WERI-Rb-1 (cell line): ENCODE measurements at regions not wholly inside any gene's neighbourhood (a gene's known extent, or its start where the extent isn't known, plus 50 kb on each side); places are given as distances from the start of the nearest gene placed in this dataset.
"Not testable (repeated sequence)": the region's sequence is repeated elsewhere in the genome, so short reads cannot be mapped to it uniquely, and the experiment has no call there.

Experiments
- DNase-seq: peaks from one replicate; pipeline ENCODE4 v3.0.0-alpha.2; 2020
- H3K27ac ChIP-seq: fragments of 250-450 bp; sonication (Bioruptor Pico); 2 replicates; pipeline ENCODE4 v1.5.1; 2020; ENCODE audit warnings: mild to moderate bottlenecking, moderate library complexity
- H3K27me3 ChIP-seq: fragments of 250-450 bp; sonication (Bioruptor Pico); 2 replicates; pipeline ENCODE4 v1.5.1; 2021; ENCODE audit warnings: mild to moderate bottlenecking, low read depth, moderate library complexity; ENCODE audit not compliant: insufficient read depth, severe bottlenecking
- H3K36me3 ChIP-seq: fragments of 250-450 bp; sonication (Bioruptor Pico); 2 replicates; pipeline ENCODE4 v1.5.1; 2020; ENCODE audit warnings: mild to moderate bottlenecking, moderate library complexity
- H3K4me3 ChIP-seq: 2 replicates; pipeline ENCODE4 v1.5.1; 2011; ENCODE audit warnings: low read depth, mild to moderate bottlenecking, control low read depth, low read length
- H3K9me3 ChIP-seq: fragments of 250-450 bp; sonication (Bioruptor Pico); 2 replicates; pipeline ENCODE4 v1.5.1; 2021; ENCODE audit warnings: mild to moderate bottlenecking, moderate library complexity; ENCODE audit not compliant: severe bottlenecking
- CTCF ChIP-seq: IDR thresholded peaks from 2 replicates; pipeline ENCODE4 v1.5.1; 2011; ENCODE audit warnings: low read depth, mild to moderate bottlenecking, control low read depth, inconsistent platforms, low read length

GRCh38 chr6:118705544-118706491, 54.4 kb upstream of the CEP85L start:
- no peaks in the 10 kb centered on the region for H3K9me3 ChIP-seq
- no peak for TF ChIP-seq CTCF
- no peak for DNase-seq
- H3K36me3 ChIP-seq = no peaks in the 10 kb centered on the region
- no peaks in the 10 kb centered on the region for H3K27me3 ChIP-seq
- no peak overlapping the region for H3K4me3 ChIP-seq
- no peak overlapping the region for H3K27ac ChIP-seq

- Histone ChIP-seq H3K9me3 (no peaks in the 10 kb centered on the region), H3K36me3 (no peaks in the 10 kb centered on the region), H3K27ac (no peak overlapping the region), H3K27me3 (no peaks in the 10 kb centered on the region), H3K4me3 (no peak overlapping the region)
- no peak for DNase-seq
- TF ChIP-seq CTCF = no peak
Observed at GRCh38 chr6:118704915-118705314, 53.5 kb upstream of the CEP85L start.

- not testable (repeated sequence) for H3K27ac ChIP-seq, H3K4me3 ChIP-seq, H3K27me3 ChIP-seq, H3K36me3 ChIP-seq, DNase-seq, H3K9me3 ChIP-seq
Observed at GRCh38 chr6:118701260-118701659, 49.9 kb upstream of the CEP85L start.
